ENCODE measurements at regions not wholly inside any gene's neighbourhood (a gene's known extent, or its start where the extent isn't known, plus 50 kb on each side); places are given as distances from the start of the nearest gene placed in this dataset.

GRCh38 chr12:115044073-115044472, 360.1 kb upstream of the TBX3 start:
- TF ChIP-seq POLR2A (IDR thresholded peaks at IDR 0.05) (no peak), CTCF (IDR thresholded peaks at IDR 0.05) (no peak)
- H3K4me3 ChIP-seq (ENCODE audit: low read depth, poor library complexity, severe bottlenecking) = no peak overlapping the region
- intact Hi-C loops (cut with DNase I; ENCODE audit: low total_unique reads) = no loop called here
- WGBS, 2 donors = 81 to 87% methylated on average over 6 of the region's 6 CpGs
- no peak for DNase-seq (ENCODE audit: low spot score in 2 of 2)

GRCh38 chr12:115043079-115043478, 359.1 kb upstream of the TBX3 start:
- H3K4me3 ChIP-seq (ENCODE audit: low read depth, poor library complexity, severe bottlenecking) = no peak overlapping the region
- intact Hi-C loops (cut with DNase I; ENCODE audit: low total_unique reads) = no loop called here
- WGBS, 2 donors = 71 to 77% methylated on average over 4 of the region's 4 CpGs
- TF ChIP-seq POLR2A (IDR thresholded peaks at IDR 0.05) = no peak
- no peak for TF ChIP-seq CTCF (IDR thresholded peaks at IDR 0.05)
- no peak for DNase-seq (ENCODE audit: low spot score in 2 of 2)

- no peak for DNase-seq (ENCODE audit: low spot score in 2 of 2)
- intact Hi-C loops (cut with DNase I; ENCODE audit: low total_unique reads) = no loop called here
- no peak for TF ChIP-seq CTCF (IDR thresholded peaks at IDR 0.05)
- TF ChIP-seq POLR2A (IDR thresholded peaks at IDR 0.05) = no peak
- no peak overlapping the region for H3K4me3 ChIP-seq (ENCODE audit: low read depth, poor library complexity, severe bottlenecking)
Measured at GRCh38 chr12:115042341-115042740, 358.4 kb upstream of the TBX3 start.

GRCh38 chr12:115037830-115038229, 353.9 kb upstream of the TBX3 start:
- TF ChIP-seq POLR2A (IDR thresholded peaks at IDR 0.05) (no peak), CTCF (IDR thresholded peaks at IDR 0.05) (no peak)
- no peak for DNase-seq (ENCODE audit: low spot score in 2 of 2)
- H3K4me3 ChIP-seq (ENCODE audit: low read depth, poor library complexity, severe bottlenecking) = no peak overlapping the region
- intact Hi-C loops (cut with DNase I; ENCODE audit: low total_unique reads) = no loop called here
- WGBS, 2 donors = 60 to 67% methylated on average over 2 of the region's 2 CpGs

- intact Hi-C loops (cut with DNase I; ENCODE audit: low total_unique reads) = no loop called here
- 29 to 38% methylated on average over 2 of the region's 2 CpGs for WGBS, 2 donors
- DNase-seq (ENCODE audit: low spot score in 2 of 2) = no peak
- no peak for TF ChIP-seq CTCF (IDR thresholded peaks at IDR 0.05)
- TF ChIP-seq POLR2A (IDR thresholded peaks at IDR 0.05) = no peak
- H3K4me3 ChIP-seq (ENCODE audit: low read depth, poor library complexity, severe bottlenecking) = no peak overlapping the region
Measured at GRCh38 chr12:115035535-115036107, 351.6 kb upstream of the TBX3 start.

GRCh38 chr12:115032521-115032920, 348.5 kb upstream of the TBX3 start:
- no peak for TF ChIP-seq CTCF (IDR thresholded peaks at IDR 0.05)
- no peak for TF ChIP-seq POLR2A (IDR thresholded peaks at IDR 0.05)
- H3K4me3 ChIP-seq (ENCODE audit: low read depth, poor library complexity, severe bottlenecking) = no peak overlapping the region
- WGBS, 2 donors = 84 to 85% methylated on average over 3 of the region's 3 CpGs
- intact Hi-C loops (cut with DNase I; ENCODE audit: low total_unique reads) = no loop called here
- DNase-seq (ENCODE audit: low spot score in 2 of 2) = no peak

Data from lower leg skin (tissue), 4 donors.